ENCODE measurements at regions not wholly inside any gene's neighbourhood (a gene's known extent, or its start where the extent isn't known, plus 50 kb on each side); places are given as distances from the start of the nearest gene placed in this dataset.

DNA sequence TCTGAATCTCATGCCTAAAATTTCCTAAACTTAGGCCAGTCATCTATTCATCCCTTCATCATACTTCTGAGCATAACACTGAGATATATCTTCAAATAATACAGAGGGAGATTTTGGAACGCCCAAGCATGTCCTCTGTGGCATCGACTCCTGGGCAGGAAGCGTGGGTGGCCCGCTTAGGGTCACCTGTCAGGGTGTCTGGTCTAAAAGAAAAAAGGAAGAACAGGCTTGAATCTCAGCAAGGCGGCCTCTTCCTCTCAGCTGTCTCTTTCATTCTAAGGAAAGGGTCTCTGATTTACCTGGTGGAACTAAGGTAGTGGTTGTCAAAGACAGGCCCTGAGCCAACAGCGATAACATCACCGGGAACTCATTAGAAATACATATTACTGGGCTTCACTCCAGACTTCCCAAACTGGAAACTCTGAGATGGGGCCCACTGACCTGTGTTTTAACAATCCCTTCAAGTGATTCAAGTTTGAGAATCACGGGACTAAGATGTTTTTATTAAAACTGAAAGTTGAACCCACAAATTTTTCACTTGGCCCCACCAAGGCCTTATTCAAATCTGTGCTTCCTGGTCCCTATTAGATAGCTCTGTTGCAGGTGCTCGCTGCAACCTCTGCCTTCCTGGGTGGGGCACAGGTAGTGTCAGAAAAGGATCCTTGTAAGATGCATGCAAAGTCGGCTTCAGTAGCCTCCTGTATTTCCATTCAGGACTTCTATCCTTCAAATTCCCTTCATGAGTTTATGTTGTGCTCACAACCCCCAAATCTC lies 162.3 kb upstream of the CCDC68 start:
- Histone ChIP-seq H3K4me1 (ENCODE audit: control insufficient read depth, insufficient read depth, low read length) (no peaks in the 10 kb centered on the region), H3K9ac (ENCODE audit: low read length in 2 of 2) (no peak overlapping the region), H3K27ac (ENCODE audit: low read length) (no peak overlapping the region), H3K27me3 (ENCODE audit: control insufficient read depth in 1 of 2, insufficient read depth in 2 of 2, low read length in 2 of 2) (no peaks in the 10 kb centered on the region), H3K36me3 (ENCODE audit: control insufficient read depth in 2 of 2, insufficient read depth in 2 of 2, low read length in 2 of 2) (no peaks in the 10 kb centered on the region), H3K9me3 (ENCODE audit: control insufficient read depth in 2 of 2, low read length in 2 of 2) (no peaks in the 10 kb centered on the region), H3K4me3 (ENCODE audit: low read length in 2 of 2) (no peak overlapping the region)

DNA sequence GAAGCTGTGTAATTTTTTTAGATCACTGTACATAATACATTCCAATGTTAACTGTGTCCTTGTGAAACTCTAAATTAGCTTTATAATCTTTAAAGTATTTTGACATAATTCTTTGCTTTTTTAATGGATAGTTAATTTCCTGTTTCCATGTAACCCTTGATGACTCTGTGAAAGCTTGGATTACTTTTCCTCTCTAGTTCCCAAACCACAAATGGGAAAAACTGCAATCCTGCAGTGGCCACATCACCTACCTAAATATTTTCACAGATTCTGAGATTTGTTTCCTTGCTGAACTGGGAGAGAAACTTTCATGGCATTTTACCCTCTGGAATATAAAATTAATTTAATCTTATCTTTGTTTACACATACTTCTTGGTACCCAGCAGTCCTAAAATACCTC lies 161.6 kb upstream of the CCDC68 start:
- Histone ChIP-seq H3K9me3 (ENCODE audit: control insufficient read depth in 2 of 2, low read length in 2 of 2) (no peaks in the 10 kb centered on the region), H3K4me3 (ENCODE audit: low read length in 2 of 2) (no peak overlapping the region), H3K9ac (ENCODE audit: low read length in 2 of 2) (no peak overlapping the region), H3K27ac (ENCODE audit: low read length) (no peak overlapping the region), H3K36me3 (ENCODE audit: control insufficient read depth in 2 of 2, insufficient read depth in 2 of 2, low read length in 2 of 2) (no peaks in the 10 kb centered on the region), H3K27me3 (ENCODE audit: control insufficient read depth in 1 of 2, insufficient read depth in 2 of 2, low read length in 2 of 2) (no peaks in the 10 kb centered on the region), H3K4me1 (ENCODE audit: control insufficient read depth, insufficient read depth, low read length) (no peaks in the 10 kb centered on the region)

DNA sequence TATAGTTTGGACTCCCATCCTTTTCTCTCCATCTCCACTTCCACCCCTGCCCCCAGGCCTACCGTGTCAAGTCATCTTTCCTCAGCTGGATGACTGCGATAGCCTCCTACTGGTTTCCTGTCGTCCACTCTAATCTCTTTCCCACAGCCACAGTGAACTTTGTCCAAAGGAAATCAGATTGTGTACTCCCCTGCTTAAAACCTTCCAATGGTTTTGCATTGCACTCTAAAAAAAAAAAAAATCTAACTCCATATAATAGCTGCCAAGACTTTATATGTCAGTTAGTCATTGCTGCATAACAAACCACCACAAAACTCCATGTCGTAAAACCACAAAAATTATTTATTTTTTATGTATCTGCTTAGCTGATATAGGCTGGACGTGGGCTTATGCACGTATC lies 160.2 kb upstream of the CCDC68 start:
- no peak overlapping the region for H3K4me3 ChIP-seq (ENCODE audit: low read length in 2 of 2)
- H3K27ac ChIP-seq (ENCODE audit: low read length), result no peak overlapping the region
- no peaks in the 10 kb centered on the region for H3K36me3 ChIP-seq (ENCODE audit: control insufficient read depth in 2 of 2, insufficient read depth in 2 of 2, low read length in 2 of 2)
- no peaks in the 10 kb centered on the region for H3K4me1 ChIP-seq (ENCODE audit: control insufficient read depth, insufficient read depth, low read length)
- H3K9ac ChIP-seq (ENCODE audit: low read length in 2 of 2), result no peak overlapping the region
- H3K27me3 ChIP-seq (ENCODE audit: control insufficient read depth in 1 of 2, insufficient read depth in 2 of 2, low read length in 2 of 2), result no peaks in the 10 kb centered on the region
- no peaks in the 10 kb centered on the region for H3K9me3 ChIP-seq (ENCODE audit: control insufficient read depth in 2 of 2, low read length in 2 of 2)

DNA sequence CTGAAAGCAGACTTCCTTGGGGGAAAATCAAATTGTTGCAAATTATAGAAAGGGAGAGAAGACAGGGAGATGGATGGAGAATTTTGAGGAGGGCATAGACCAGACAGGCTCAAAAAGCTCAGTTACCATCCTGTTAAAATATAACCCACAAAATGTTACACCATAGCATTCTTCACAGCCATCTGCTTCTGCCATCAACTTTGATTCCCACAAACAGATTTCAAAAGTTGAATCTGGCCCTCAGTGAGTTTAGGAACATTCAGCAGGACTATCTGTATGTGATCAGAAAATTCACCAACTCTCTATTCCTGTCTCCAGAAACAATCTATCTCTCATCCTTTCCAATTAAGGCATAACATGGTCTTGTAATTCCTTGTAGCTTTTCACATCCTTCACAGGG lies 159.8 kb upstream of the CCDC68 start:
- Histone ChIP-seq H3K4me3 (ENCODE audit: low read length in 2 of 2) (no peak overlapping the region), H3K9ac (ENCODE audit: low read length in 2 of 2) (no peak overlapping the region), H3K36me3 (ENCODE audit: control insufficient read depth in 2 of 2, insufficient read depth in 2 of 2, low read length in 2 of 2) (no peaks in the 10 kb centered on the region), H3K4me1 (ENCODE audit: control insufficient read depth, insufficient read depth, low read length) (no peaks in the 10 kb centered on the region), H3K9me3 (ENCODE audit: control insufficient read depth in 2 of 2, low read length in 2 of 2) (no peaks in the 10 kb centered on the region), H3K27ac (ENCODE audit: low read length) (no peak overlapping the region), H3K27me3 (ENCODE audit: control insufficient read depth in 1 of 2, insufficient read depth in 2 of 2, low read length in 2 of 2) (no peaks in the 10 kb centered on the region)

DNA sequence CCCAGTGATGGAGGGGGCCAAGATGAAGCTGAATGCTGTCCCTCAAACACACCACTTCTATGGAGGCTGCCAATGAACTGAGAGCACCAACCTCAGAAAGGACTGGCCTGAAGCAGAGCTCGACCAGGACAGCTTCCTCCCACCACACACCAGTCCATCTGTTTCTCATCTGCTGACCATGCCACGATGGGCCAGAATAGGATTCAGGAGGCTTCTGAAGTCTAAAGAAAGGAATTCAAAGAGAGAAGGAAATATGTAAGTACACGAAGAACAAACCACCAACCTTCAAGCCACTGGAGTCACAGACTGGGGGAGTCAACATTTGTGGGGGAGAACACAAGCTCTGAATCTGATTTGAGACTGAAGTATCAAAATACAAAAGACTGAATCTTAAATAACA lies 157.6 kb upstream of the CCDC68 start:
- H3K27me3 ChIP-seq (ENCODE audit: control insufficient read depth in 1 of 2, insufficient read depth in 2 of 2, low read length in 2 of 2), result no peaks in the 10 kb centered on the region
- no peaks in the 10 kb centered on the region for H3K9me3 ChIP-seq (ENCODE audit: control insufficient read depth in 2 of 2, low read length in 2 of 2)
- no peak overlapping the region for H3K4me3 ChIP-seq (ENCODE audit: low read length in 2 of 2)
- H3K4me1 ChIP-seq (ENCODE audit: control insufficient read depth, insufficient read depth, low read length), result no peaks in the 10 kb centered on the region
- no peaks in the 10 kb centered on the region for H3K36me3 ChIP-seq (ENCODE audit: control insufficient read depth in 2 of 2, insufficient read depth in 2 of 2, low read length in 2 of 2)
- H3K27ac ChIP-seq (ENCODE audit: low read length), result no peak overlapping the region
- no peak overlapping the region for H3K9ac ChIP-seq (ENCODE audit: low read length in 2 of 2)

DNA sequence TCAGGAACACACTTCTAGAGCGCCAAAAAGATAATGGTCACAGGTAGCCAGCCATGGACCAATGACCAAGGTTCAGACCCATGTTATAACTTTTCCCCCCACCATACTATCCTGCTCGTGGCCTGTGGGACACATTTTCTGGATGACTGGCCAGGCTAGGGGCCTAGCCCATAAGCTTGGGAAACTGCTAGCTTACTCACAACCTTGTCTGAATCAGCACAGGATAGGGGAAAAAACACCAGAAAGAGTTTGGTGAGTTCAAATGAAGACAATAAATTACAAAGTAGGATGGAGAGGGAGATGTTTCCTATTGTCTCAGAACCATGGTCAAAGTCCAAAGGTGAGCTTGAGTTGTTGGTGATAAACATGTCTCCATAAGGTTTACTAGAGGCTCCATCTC lies 156.3 kb upstream of the CCDC68 start:
- Histone ChIP-seq H3K27ac (ENCODE audit: low read length) (no peak overlapping the region), H3K4me1 (ENCODE audit: control insufficient read depth, insufficient read depth, low read length) (no peaks in the 10 kb centered on the region), H3K4me3 (ENCODE audit: low read length in 2 of 2) (no peak overlapping the region), H3K36me3 (ENCODE audit: control insufficient read depth in 2 of 2, insufficient read depth in 2 of 2, low read length in 2 of 2) (no peaks in the 10 kb centered on the region), H3K9me3 (ENCODE audit: control insufficient read depth in 2 of 2, low read length in 2 of 2) (no peaks in the 10 kb centered on the region), H3K27me3 (ENCODE audit: control insufficient read depth in 1 of 2, insufficient read depth in 2 of 2, low read length in 2 of 2) (no peaks in the 10 kb centered on the region), H3K9ac (ENCODE audit: low read length in 2 of 2) (no peak overlapping the region)

DNA sequence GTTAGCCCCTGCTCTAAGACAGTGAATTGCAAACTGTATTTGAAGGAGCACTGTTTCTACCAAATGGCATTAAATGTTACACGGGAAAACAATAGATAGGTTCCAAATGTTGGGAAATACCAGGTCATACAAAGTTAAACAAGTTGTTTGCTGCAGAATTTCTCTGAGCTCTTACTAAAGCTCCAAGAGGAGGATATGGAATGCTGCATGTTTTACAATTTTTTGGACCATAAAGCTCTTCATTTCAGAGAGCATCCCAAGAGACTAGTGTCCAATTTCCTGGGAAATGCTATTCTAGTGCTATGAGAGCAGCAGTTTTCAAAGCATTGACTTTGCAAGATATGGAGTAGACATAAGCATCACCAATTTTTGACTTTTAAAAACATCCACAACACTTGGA lies 155.6 kb upstream of the CCDC68 start:
- Histone ChIP-seq H3K4me3 (ENCODE audit: low read length in 2 of 2) (no peak overlapping the region), H3K4me1 (ENCODE audit: control insufficient read depth, insufficient read depth, low read length) (no peaks in the 10 kb centered on the region), H3K27me3 (ENCODE audit: control insufficient read depth in 1 of 2, insufficient read depth in 2 of 2, low read length in 2 of 2) (no peaks in the 10 kb centered on the region), H3K9ac (ENCODE audit: low read length in 2 of 2) (no peak overlapping the region), H3K27ac (ENCODE audit: low read length) (no peak overlapping the region), H3K36me3 (ENCODE audit: control insufficient read depth in 2 of 2, insufficient read depth in 2 of 2, low read length in 2 of 2) (no peaks in the 10 kb centered on the region), H3K9me3 (ENCODE audit: control insufficient read depth in 2 of 2, low read length in 2 of 2) (no peaks in the 10 kb centered on the region)

DNA sequence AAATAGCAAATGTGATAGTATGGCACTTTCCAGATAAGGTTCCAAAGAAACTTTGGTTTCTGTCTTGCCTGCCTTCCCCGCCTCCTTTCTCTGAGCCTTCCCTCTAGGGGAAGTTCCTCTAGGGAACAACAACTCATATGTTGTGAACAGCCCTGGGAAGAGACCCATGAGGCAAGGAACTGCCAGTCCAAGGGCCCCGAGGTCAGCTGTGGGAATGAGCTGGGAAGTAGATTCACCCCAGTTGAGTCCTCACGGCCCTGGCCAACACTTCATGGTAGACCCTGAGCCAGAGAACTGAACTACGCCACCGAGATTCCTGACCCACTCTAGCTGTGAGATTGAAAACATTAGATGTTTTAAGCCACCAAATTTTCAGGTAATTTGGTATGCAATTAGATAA lies 154.5 kb upstream of the CCDC68 start:
- Histone ChIP-seq H3K9me3 (ENCODE audit: control insufficient read depth in 2 of 2, low read length in 2 of 2) (no peaks in the 10 kb centered on the region), H3K27me3 (ENCODE audit: control insufficient read depth in 1 of 2, insufficient read depth in 2 of 2, low read length in 2 of 2) (no peaks in the 10 kb centered on the region), H3K4me1 (ENCODE audit: control insufficient read depth, insufficient read depth, low read length) (no peaks in the 10 kb centered on the region), H3K27ac (ENCODE audit: low read length) (no peak overlapping the region), H3K4me3 (ENCODE audit: low read length in 2 of 2) (no peak overlapping the region), H3K36me3 (ENCODE audit: control insufficient read depth in 2 of 2, insufficient read depth in 2 of 2, low read length in 2 of 2) (no peaks in the 10 kb centered on the region), H3K9ac (ENCODE audit: low read length in 2 of 2) (no peak overlapping the region)

DNA sequence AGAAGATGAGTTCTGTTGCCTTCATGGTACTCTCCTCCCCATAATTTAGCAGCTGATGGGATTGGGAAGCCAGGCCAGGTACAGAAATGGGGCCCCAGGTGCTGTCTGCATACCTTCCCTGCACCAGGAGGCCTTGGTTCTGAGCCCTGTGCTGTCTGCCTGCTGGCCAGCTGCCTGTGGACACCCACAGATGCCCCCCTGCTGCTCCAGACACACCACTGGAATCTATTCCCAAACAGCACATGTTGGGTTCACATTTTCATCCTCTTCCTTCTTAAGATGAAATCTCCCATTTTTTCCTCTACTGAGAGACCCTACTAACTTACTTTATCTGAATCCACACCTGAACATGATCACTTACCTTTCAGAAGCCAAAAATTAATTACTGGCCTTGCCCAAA lies 152.0 kb upstream of the CCDC68 start:
- H3K36me3 ChIP-seq (ENCODE audit: control insufficient read depth in 2 of 2, insufficient read depth in 2 of 2, low read length in 2 of 2), result no peaks in the 10 kb centered on the region
- H3K27me3 ChIP-seq (ENCODE audit: control insufficient read depth in 1 of 2, insufficient read depth in 2 of 2, low read length in 2 of 2), result no peaks in the 10 kb centered on the region
- H3K27ac ChIP-seq (ENCODE audit: low read length), result no peak overlapping the region

DNA sequence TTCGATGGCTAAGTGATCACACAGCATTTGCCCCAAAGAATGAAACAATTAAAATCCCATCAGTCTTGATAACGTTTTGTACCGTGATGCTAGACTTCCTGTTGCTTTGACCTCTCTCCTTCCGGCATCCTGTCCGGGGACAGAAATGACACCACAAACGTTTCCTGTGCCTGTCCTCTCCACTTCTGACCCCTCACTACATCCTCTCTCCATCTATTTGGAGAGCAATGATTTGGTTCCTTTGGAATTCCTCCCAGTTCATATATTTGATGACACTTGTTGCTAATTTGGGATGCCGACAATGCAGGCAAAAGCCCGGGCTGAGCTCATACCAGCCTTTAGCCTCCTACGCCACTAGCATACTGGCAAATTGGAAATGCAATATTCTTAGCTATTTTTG lies 151.2 kb upstream of the CCDC68 start:
- H3K9ac ChIP-seq (ENCODE audit: low read length in 2 of 2), result no peak overlapping the region
- H3K36me3 ChIP-seq (ENCODE audit: control insufficient read depth in 2 of 2, insufficient read depth in 2 of 2, low read length in 2 of 2), result no peaks in the 10 kb centered on the region
- no peak overlapping the region for H3K27ac ChIP-seq (ENCODE audit: low read length)
- H3K27me3 ChIP-seq (ENCODE audit: control insufficient read depth in 1 of 2, insufficient read depth in 2 of 2, low read length in 2 of 2), result no peaks in the 10 kb centered on the region
- no peaks in the 10 kb centered on the region for H3K4me1 ChIP-seq (ENCODE audit: control insufficient read depth, insufficient read depth, low read length)
- H3K4me3 ChIP-seq (ENCODE audit: low read length in 2 of 2), result no peak overlapping the region
- H3K9me3 ChIP-seq (ENCODE audit: control insufficient read depth in 2 of 2, low read length in 2 of 2), result no peaks in the 10 kb centered on the region

More for the DNA sequence above, 152.0 kb upstream of the CCDC68 start:
- H3K4me1 ChIP-seq (ENCODE audit: control insufficient read depth, insufficient read depth, low read length), result no peaks in the 10 kb centered on the region
- no peak overlapping the region for H3K4me3 ChIP-seq (ENCODE audit: low read length in 2 of 2)
- no peaks in the 10 kb centered on the region for H3K9me3 ChIP-seq (ENCODE audit: control insufficient read depth in 2 of 2, low read length in 2 of 2)
- H3K9ac ChIP-seq (ENCODE audit: low read length in 2 of 2), result no peak overlapping the region

DNA sequence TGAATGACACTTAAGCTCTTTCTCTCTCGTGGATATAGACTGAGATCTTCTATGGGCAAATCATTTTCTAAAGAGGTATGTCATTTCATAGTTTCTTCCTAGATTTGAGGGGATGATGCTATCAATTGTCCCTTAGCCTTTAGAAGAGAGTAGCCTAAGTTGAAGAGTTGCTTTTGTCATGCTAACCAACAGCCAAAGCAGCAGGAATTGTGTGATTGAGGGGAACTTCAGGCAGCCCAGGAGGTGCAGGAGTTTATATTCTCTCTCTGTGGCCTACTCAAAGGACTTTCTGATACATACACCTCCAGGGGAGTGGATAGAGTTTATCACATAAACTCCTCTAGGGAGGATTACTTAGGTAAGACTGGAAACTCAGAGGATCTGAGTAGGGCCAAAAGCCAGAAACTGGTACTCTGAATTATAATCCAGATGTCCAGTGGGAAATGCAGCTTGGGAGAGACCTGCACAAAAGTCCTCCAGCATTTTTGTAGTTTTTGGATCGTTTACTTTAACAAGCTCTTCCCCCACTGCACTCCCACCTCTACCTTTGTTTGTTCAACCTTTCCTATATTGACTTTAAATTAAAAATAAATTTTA lies 150.7 kb upstream of the CCDC68 start:
- Histone ChIP-seq H3K4me3 (ENCODE audit: low read length in 2 of 2) (no peak overlapping the region), H3K9me3 (ENCODE audit: control insufficient read depth in 2 of 2, low read length in 2 of 2) (no peaks in the 10 kb centered on the region), H3K27ac (ENCODE audit: low read length) (no peak overlapping the region), H3K27me3 (ENCODE audit: control insufficient read depth in 1 of 2, insufficient read depth in 2 of 2, low read length in 2 of 2) (no peaks in the 10 kb centered on the region), H3K4me1 (ENCODE audit: control insufficient read depth, insufficient read depth, low read length) (no peaks in the 10 kb centered on the region), H3K9ac (ENCODE audit: low read length in 2 of 2) (no peak overlapping the region), H3K36me3 (ENCODE audit: control insufficient read depth in 2 of 2, insufficient read depth in 2 of 2, low read length in 2 of 2) (no peaks in the 10 kb centered on the region)

Data from stomach smooth muscle (tissue), 2 donors.